ENCODE measurements at regions not wholly inside any gene's neighbourhood (a gene's known extent, or its start where the extent isn't known, plus 50 kb on each side); places are given as distances from the start of the nearest gene placed in this dataset.

DNA sequence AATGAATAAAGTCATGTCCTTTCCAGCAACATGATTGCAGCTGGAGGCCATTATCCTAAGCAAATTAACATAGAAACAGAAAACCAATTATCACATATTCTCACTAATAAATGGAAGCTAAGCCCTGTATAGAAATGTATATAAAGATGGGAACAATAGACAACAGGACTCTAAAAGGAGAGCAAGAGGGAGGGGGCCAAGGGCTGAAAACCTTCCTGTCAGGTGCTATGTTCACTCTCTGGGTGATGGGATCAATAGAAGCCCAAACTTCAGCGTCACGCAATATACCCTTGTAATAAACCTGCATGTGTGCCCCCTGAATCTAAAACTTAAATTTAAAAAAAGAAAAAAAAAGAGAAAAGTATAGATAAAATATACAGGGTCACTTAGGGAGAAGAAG, 163.7 kb upstream of the ACO1 start:
- no peak for DNase-seq

GRCh38 chr9:32234451-32234850, 150.0 kb upstream of the ACO1 start:
- DNase-seq: no peak

DNA sequence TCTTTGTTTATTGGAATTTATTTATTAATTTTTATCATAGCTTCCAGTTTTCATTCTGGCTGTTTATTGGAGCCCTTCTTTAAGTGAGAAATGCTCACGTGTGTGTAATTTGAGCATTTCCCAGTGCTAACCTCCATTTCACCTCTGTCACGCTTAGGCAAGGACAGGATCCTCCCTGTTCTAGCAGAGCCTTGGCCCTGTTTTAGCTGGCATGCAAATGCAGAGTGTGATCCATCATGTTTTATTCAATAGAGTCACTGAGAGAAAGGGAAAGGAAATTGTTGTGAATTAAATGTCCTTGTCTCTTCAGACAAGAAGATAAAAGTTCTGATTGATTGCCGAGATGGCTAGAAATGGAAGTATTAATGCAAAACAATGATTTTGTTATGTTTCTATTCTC, 137.3 kb upstream of the ACO1 start:
- peak in 4 of 51 donors; percentile 0 to 8 (median 3) for DNase-seq

DNA sequence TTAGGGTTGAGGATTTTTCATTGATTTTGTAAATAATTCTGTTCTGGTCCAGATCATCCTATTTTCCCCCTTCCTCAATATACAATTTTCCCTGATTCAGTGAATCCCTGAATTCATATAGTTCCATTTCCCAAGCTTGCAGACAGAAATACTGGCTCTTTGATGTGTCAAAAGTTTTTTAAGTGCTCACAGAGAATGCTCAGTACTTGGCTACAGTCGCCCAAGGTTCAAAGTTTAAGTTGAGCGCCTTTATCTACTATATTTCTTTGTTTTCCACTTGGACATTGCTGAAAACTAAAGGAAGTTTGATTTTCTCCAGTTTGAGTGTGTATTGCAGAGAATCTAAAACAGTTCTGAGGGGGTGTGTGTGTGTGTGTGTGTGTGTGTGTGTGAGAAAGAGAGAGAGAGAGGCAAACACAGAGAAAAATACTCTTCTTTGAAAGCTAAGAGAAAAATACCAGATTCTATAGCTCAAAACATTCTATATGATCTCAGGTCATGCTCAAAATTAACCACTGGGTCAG, 136.2 kb upstream of the ACO1 start:
- DNase-seq: no peak

DNA sequence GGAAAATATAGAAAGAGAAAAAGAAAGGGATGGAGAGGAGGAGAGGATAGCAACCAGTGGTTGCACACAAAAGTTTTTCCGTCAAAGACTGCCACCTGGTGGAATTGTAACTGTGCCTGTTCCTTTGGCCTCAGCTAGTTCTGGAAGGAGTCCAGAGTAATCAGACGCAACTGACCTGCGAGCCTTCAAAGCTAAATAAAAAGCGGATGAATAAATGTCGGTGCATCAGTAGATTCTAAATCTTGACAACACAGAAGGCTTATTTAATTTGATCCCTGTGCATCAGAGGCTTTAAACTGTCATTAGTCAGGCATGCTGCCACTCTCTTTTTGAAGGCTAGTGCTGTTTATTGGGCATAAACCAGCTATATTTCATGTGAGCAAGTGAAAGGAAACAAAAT, 132.9 kb upstream of the ACO1 start:
- peak in 30 of 51 donors; percentile 1 to 61 (median 32) for DNase-seq

- DNase-seq: no peak
These were observed 130.7 kb upstream of the ACO1 start for GRCh38 chr9:32253731-32254130.

- DNase-seq: no peak
These were observed 129.4 kb upstream of the ACO1 start for GRCh38 chr9:32255026-32255425.

DNA sequence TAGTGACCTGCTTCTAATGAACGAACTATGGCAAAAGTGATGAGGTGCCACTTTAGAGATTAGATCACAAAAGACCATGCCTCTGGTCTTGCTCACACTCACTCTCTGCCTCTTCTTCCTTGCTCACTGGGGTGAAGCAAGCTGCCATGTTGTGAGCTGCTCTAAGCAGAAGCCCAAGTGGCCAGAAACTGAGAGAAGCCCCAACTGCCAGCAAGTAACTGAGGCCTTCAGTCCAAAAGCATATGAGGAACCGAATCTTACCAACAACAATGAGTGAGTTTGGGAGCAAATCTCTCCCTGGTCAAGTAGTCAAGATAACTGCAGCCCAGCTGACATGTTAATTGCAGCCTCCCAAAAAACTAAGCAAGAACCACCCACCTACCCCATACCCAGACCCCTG, 126.0 kb upstream of the ACO1 start:
- no peak for DNase-seq

GRCh38 chr9:32260151-32260862, 124.1 kb upstream of the ACO1 start:
- DNase-seq: no peak

DNA sequence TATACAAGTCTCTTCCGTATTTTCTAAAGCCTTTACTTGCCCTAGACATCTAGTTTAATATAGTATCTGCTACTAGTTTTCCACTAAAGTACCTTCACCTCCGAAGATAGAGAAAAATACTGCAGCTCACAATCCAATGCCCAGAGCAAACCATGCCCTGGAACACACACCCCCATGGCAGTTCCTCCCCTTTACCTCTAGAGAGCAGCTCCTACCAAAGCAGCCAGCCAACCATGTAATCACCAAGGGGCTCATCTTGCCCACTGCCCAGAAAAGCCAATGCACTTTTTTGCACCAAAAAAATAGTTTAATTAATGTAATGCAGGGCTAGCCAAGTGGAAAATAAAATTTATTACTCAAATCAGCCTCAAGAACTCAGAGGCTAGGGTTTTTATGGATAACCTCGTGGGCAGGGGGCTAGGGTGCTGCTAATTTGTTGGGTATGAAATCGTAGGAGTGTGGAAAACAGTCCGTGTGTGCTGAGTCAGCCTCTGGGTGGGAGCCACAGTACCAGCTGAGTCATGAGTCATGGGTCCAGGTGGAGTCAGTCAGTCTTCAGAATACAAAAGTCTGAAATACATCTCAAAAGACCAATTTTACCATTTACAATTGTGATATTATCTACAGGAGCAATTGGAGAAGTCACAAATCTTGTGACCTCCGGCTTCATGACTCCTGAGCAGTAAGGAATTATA, 120.1 kb upstream of the ACO1 start:
- DNase-seq: peak in 1 of 51 donors; percentile 6

- DNase-seq: no peak
These were observed 119.4 kb upstream of the ACO1 start for GRCh38 chr9:32265037-32265436.

- DNase-seq: no peak
These were observed 105.5 kb upstream of the ACO1 start for GRCh38 chr9:32278991-32279390.

- no peak for DNase-seq
These were observed 94.7 kb upstream of the ACO1 start for GRCh38 chr9:32289756-32290155.

- no peak for DNase-seq
These were observed 93.1 kb upstream of the ACO1 start for GRCh38 chr9:32291370-32291769.

DNA sequence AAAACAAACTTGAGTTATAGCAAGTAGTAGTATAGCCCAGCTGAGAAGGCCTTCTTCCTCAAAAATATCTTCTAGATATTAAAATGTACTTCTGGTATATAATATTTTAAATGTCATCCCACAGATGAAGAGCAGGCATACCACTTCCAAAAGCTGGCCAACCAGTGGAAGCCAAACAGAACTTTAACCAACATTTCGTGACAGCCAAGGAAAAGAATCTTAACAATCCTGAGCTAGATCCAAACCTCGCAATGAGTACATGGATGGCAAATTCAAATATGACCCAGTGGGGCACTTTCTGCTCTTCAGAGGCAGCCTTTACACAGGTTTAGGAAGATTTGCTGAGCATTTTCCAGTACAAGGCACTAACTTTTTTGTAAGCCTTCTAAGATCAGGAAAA, 91.8 kb upstream of the ACO1 start:
- DNase-seq: no peak

DNA sequence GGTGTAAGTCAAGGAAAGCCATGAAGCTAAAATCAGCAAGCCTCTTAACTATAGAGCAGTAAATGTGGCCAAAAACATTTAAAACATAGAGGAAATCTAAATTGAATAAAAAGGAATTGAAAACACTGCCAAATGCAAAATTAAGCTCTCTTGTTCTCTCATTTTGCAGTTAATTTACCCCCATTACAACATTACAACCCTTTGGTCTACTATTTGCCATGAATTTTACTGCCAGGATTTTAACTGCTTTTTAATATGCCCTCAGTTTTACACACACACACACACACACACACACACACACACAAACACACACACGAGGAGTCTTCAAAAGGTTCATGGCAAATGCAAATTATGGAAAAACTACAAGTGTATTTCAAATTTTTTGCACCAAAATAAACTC, 91.4 kb upstream of the ACO1 start:
- DNase-seq: no peak

- DNase-seq: no peak
These were observed 90.3 kb upstream of the ACO1 start for GRCh38 chr9:32294106-32294505.

GRCh38 chr9:32300373-32300772, 84.1 kb upstream of the ACO1 start:
- DNase-seq: no peak

DNA sequence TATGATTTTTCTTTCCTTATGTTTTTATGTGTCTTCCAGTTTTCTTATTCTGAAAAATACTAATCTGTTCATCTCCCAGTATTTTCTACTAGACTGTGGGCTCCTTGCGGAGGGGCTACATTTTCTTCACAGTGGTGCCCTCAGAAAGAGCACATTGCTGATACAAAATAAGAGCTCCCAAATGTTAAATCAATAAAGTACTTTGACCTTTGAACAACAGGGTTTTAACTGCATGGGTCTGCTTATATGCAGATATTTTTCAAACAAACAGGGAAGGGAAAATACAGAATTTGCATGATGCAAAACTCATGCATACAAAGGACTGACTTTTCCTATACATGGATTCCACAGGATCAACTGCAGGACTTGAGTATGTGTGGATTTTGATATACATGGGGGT, 79.9 kb upstream of the ACO1 start:
- DNase-seq: no peak

DNA sequence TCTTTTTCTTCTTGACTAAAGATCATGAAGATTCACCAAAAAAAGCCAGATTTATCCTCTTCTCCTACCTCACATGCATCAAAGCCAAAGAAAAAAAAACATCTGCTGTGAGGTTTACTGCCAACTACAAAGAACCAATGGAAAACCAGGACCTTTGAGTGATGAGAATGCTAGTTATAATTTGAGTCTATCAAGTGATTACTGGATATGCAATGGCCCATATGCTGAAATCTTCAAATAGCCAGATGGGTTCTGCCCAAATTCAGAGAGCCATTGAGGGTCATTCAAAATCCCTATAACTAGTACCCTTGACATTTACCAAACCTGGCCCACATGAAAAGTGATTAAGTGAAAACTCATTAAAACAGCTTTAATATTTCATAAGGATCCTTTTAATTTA, 78.4 kb upstream of the ACO1 start:
- DNase-seq: no peak

- DNase-seq: no peak
These were observed 65.0 kb upstream of the ACO1 start for GRCh38 chr9:32319312-32319929.

GRCh38 chr9:32322622-32323021, 61.8 kb upstream of the ACO1 start:
- no peak for DNase-seq

- no peak for DNase-seq
These were observed 58.3 kb upstream of the ACO1 start for GRCh38 chr9:32326146-32326545.
